Brain microvascular endothelial cell (primary cell): ENCODE measurements at regions not wholly inside any gene's neighbourhood (a gene's known extent, or its start where the extent isn't known, plus 50 kb on each side); places are given as distances from the start of the nearest gene placed in this dataset.

Source experiments
- DNase-seq: peaks from one replicate; pipeline ENCODE4 v3.0.0-alpha.2; 2020
- H3K27ac ChIP-seq: fragments of 250-450 bp; sonication (Bioruptor Pico); 2 replicates; pipeline ENCODE4 v1.5.1; 2020; ENCODE audit warnings: mild to moderate bottlenecking, moderate library complexity
- H3K27me3 ChIP-seq: fragments of 250-450 bp; sonication (Bioruptor Pico); replicated peaks from 2 replicates; pipeline ENCODE4 v1.5.1; 2020; ENCODE audit warnings: mild to moderate bottlenecking
- H3K36me3 ChIP-seq: fragments of 250-450 bp; sonication (Bioruptor Pico); replicated peaks from 2 replicates; pipeline ENCODE4 v1.5.1; 2020; ENCODE audit warnings: mild to moderate bottlenecking
- H3K4me3 ChIP-seq: 2 replicates; pipeline ENCODE4 v1.5.1; 2011; ENCODE audit warnings: low read depth, mild to moderate bottlenecking, control low read depth, low read length, moderate library complexity
- in situ Hi-C: cut with HindIII; loops from 2 replicates; pipeline ENCODE4 v1.10.0; 2017; ENCODE audit warnings: low sequenced_read_pairs, low pct_ligation_motif_present
- TF ChIP-seq, protein P1 (sequence below): IDR thresholded peaks from 2 replicates; pipeline ENCODE4 v1.5.1; 2011; ENCODE audit warnings: low read depth, mild to moderate bottlenecking, moderate library complexity, low read length, control low read depth, inconsistent platforms; ENCODE audit errors: missing control alignments

DNA sequence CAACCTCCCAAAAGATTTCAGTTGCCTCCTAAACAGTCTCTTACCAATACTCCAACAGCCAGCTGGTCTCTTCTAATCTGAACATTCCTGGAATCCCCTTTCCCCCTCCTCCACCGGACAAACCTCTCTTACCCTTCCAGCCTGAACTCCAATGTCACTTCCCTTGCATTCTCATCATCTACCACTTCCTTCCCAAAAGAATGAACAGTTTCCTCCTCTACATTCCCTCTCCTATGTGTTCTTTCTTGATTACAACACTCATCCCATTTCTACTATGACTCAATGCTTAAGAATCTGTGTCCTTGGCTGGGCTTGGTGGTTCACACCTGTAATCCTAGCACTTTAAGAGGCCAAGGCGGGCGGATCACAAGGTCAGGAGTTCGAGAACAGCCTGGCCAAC is 417.1 kb downstream of the SETD4 start:
- TF ChIP-seq, protein P1, sequence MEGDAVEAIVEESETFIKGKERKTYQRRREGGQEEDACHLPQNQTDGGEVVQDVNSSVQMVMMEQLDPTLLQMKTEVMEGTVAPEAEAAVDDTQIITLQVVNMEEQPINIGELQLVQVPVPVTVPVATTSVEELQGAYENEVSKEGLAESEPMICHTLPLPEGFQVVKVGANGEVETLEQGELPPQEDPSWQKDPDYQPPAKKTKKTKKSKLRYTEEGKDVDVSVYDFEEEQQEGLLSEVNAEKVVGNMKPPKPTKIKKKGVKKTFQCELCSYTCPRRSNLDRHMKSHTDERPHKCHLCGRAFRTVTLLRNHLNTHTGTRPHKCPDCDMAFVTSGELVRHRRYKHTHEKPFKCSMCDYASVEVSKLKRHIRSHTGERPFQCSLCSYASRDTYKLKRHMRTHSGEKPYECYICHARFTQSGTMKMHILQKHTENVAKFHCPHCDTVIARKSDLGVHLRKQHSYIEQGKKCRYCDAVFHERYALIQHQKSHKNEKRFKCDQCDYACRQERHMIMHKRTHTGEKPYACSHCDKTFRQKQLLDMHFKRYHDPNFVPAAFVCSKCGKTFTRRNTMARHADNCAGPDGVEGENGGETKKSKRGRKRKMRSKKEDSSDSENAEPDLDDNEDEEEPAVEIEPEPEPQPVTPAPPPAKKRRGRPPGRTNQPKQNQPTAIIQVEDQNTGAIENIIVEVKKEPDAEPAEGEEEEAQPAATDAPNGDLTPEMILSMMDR = no peak
- no peak for DNase-seq
- H3K4me3 ChIP-seq = no peak overlapping the region
- no peaks in the 10 kb centered on the region for H3K36me3 ChIP-seq
- H3K27ac ChIP-seq = no peak overlapping the region
- in situ Hi-C loops = no loop called here
- no peaks in the 10 kb centered on the region for H3K27me3 ChIP-seq

DNA sequence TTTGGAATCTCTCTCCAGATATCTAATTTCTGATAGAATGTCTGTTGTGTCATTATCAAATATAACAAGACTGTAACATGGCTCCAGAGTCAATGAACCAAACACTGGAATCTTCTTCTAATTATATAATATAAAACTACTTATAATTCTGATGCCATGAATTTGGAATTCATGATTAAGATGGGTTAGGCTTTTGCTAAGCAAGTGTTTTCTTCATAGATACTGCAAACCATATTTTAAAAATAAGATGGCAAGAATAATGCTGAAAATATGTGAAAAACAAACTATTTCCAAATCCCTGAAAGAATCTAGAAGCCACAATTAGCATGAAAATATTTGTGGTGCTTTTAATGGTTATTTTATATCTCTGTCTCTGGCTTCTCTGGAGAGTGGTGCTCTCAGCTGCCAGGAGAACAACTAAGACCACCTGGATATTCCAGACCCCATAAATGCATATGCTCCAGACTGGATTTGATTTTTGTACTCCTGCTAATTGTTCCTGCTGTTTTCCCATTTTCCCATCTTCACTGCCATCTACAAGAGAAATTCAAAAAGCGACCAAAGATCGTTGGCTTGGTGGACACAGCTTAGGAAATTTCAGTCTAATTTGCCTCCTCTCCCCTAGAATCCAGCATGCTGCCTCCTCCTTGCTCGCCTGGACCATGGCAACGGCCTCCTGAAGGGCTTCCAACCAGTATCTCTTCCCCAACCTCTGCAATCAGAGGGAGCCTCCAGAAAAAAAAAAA is 418.9 kb downstream of the SETD4 start:
- no peak overlapping the region for H3K4me3 ChIP-seq
- H3K27me3 ChIP-seq = no peaks in the 10 kb centered on the region
- H3K36me3 ChIP-seq = no peaks in the 10 kb centered on the region
- DNase-seq = no peak
- in situ Hi-C loops = no loop called here
- TF ChIP-seq, protein P1 = no peak
- H3K27ac ChIP-seq = no peak overlapping the region

DNA sequence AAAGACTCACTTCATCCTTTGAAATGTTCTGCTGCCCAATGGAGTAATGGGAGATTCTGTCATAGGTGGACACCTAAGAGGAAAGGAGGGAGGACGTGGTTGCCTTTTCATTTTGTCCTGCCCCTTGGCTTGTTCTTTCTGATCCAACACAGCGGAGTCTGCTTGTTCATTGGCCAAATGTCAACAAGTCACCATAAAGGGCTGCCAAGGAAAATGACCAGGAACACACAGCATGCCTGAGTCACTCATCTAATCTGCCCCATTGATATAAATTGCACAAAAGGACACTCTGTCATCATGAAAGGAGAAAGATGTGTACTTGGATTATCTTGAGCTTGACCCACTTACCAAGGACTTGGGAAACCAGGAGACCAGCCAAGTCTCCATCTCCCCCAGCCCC is 422.9 kb downstream of the SETD4 start:
- H3K27ac ChIP-seq = no peak overlapping the region
- no peaks in the 10 kb centered on the region for H3K27me3 ChIP-seq
- in situ Hi-C loops = no loop called here
- peak; percentile 66 for DNase-seq
- H3K4me3 ChIP-seq = no peak overlapping the region
- TF ChIP-seq, protein P1 = no peak
- no peaks in the 10 kb centered on the region for H3K36me3 ChIP-seq

DNA sequence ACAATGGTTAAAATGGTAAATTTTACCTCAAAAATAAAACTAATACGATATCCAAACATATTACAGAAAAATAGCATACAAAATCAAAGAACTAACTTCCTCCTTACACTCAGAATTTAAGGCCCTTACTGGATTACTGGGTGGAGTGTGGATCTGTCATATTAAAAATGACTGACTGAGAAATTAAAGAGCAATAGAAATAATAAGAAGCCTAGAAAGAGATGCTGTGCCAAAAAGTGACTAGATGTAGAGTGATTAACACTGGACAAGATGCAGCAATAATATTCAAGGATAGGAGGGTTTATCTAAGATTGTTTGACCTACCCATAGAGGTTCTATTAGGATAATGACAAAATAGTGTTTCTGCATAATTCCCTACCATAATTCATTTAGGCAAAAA is 424.3 kb downstream of the SETD4 start:
- Histone ChIP-seq H3K27ac (no peak overlapping the region), H3K4me3 (no peak overlapping the region), H3K36me3 (no peaks in the 10 kb centered on the region), H3K27me3 (no peaks in the 10 kb centered on the region)
- no peak for DNase-seq
- TF ChIP-seq, protein P1 = no peak
- in situ Hi-C loops = no loop called here

GRCh38 chr21:35635261-35635660 is 425.1 kb downstream of the SETD4 start:
- no peak overlapping the region for H3K4me3 ChIP-seq
- H3K27me3 ChIP-seq = no peaks in the 10 kb centered on the region
- peak; percentile 75 for DNase-seq
- TF ChIP-seq, protein P1 = no peak
- no peak overlapping the region for H3K27ac ChIP-seq
- in situ Hi-C loops = no loop called here
- no peaks in the 10 kb centered on the region for H3K36me3 ChIP-seq

- Histone ChIP-seq H3K27me3 (no peaks in the 10 kb centered on the region), H3K27ac (no peak overlapping the region), H3K4me3 (no peak overlapping the region), H3K36me3 (no peaks in the 10 kb centered on the region)
- in situ Hi-C loops = no loop called here
- DNase-seq = no peak
- TF ChIP-seq, protein P1 = no peak
These were observed 426.8 kb downstream of the SETD4 start for GRCh38 chr21:35633501-35633900.
